NCI-H226 (cell line): ENCODE measurements at regions not wholly inside any gene's neighbourhood (a gene's known extent, or its start where the extent isn't known, plus 50 kb on each side); places are given as distances from the start of the nearest gene placed in this dataset.

Source experiments
- DNase-seq: peaks from one replicate; pipeline ENCODE4 v3.0.0-alpha.2; 2015

- no peak for DNase-seq
These were observed 75.0 kb upstream of the WNT7A start for GRCh38 chr3:13954741-13955483.

DNA sequence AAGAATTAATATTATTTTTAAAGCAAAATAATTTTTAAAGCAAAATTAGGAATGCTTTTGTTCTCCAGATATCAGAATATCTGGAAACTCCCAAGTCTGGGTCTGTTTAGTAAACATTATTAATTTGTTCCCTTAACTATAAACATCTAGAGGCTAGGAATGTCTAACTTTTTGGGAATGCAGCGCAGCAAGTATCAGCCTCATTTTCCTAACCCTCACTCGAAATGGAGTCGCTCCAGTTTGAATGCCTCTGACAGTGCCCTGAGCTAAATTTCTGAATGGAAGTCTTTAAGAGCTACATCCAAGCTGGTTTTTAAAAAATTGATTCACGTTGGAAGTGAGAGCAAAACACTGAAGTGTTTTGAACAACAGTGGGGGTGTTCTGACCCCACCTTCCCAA, 74.4 kb upstream of the WNT7A start:
- DNase-seq = no peak

DNA sequence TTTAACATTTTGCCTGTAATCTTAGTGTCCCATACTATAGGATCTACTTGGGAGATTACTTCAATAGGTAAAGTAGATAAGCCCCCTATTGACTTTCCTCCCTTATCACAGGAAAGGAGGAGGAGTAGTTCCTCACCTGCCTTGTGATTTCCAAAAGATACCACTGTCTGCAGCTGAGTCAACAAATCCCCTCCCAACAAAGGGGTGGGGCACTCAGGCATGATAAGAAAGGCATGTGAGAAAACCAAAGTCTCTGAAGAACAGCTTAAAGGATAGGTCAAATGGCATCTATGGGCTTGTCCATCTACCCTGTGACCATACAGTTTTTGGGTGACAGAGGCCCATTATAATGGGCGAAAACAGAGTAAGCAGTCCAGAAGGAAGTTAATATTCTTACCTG, 71.3 kb upstream of the WNT7A start:
- no peak for DNase-seq

DNA sequence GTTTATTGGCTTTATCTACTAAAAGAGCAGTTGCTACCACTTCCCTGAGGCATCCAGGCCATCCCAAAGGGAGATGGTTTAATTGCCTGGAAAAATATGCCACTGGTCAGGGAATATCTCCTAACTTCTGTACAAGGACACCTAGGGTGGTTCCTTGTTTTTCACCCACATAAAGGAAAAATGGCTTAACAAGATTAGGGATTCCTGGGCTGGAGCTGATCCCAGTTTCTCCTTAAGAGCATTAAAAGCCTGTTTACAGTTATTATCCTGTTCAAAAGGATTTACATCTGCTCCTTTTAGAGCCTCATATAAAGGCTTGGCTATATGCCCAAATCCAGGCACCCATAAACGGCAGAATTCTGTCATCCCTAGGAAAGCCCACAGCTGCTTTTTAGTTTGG, 70.2 kb upstream of the WNT7A start:
- no peak for DNase-seq

GRCh38 chr3:13947912-13948311, 68.0 kb upstream of the WNT7A start:
- no peak for DNase-seq

GRCh38 chr3:13939206-13939605, 59.3 kb upstream of the WNT7A start:
- no peak for DNase-seq

DNA sequence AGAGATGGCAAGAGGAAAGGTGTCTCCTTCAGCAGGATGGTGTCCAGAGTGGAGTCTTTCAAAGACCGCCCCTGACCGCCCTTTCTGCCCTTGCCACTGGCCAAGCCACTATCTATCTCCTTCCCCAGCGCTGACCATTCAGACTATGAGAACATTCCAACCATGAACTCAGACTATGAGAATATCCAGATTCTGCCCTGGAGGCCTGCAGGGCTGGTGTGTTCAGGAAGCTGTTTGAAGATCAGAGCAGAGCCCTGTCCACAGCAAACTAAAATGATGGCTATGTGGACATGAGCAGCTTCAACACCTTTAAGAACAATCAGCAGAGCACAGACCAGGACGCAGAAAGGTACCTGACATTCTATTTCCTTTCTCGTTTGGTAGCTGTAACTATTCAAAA, 57.3 kb upstream of the WNT7A start:
- DNase-seq = no peak

GRCh38 chr3:13935494-13936094, 55.7 kb upstream of the WNT7A start:
- no peak for DNase-seq

- no peak for DNase-seq
These were observed 54.9 kb upstream of the WNT7A start for GRCh38 chr3:13934813-13935212.

GRCh38 chr3:13934315-13934714, 54.4 kb upstream of the WNT7A start:
- no peak for DNase-seq

DNA sequence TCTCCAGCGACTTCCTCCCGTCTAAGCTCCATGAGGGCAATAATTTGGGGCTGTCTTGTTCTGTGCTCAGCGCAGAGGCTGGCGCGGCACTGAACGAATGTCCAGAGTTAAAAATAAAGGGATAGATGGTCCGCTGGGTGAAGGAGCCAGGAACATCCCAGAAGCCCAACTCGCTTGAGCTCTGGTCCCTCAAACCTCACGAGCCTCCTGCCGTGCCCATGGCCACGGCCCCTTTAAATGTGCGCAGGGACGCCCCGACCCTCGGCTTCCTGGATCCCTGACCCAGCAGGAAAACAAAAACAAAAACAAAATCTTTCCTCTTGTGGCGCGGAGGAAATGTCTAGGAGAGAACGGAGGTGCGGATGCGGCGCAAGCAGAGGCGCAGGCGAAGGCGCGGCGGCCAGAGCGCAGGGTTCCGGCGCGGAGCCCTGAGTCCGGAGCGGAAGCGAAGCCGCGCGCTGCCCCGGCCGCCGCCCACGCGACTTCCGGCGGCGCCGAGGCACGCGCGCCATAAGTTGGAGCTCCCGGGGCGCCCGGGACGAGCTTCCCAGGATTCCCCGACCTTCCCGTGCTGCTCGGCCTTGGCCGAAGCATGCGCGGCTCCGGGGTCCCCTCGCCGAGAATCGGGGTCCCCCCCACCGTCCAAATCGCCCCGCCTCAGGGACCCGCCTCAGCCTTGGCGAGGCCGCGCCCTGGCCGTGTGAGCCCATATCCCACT, 52.9 kb upstream of the WNT7A start:
- DNase-seq = no peak

DNA sequence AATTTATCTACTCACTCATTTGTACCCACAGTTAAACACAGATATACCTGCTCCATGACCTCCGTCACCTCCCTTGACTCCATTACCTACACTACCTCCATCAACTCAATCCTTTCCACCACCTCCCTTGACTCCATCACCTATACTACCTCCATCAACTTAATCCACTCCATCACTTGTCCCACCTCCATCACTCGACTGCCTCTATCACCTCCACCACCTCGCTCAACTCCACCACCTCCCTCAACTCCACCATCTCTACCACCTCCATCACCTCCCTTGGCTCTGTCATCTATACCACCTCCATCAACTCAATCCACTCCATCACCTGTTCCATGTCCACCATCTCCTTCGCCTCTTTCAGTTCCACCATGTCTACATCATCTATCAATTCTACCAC, 51.3 kb upstream of the WNT7A start:
- no peak for DNase-seq
